DMS153 (cell line): ENCODE measurements at regions not wholly inside any gene's neighbourhood (a gene's known extent, or its start where the extent isn't known, plus 50 kb on each side); places are given as distances from the start of the nearest gene placed in this dataset.

Experiments
- DNase-seq: peaks from one replicate; lab custom pipeline; 2025; lab: John Stamatoyannopoulos, UW

GRCh38 chr14:26204366-26204727 lies 393.5 kb downstream of the NOVA1 start:
- no peak for DNase-seq

- no peak for DNase-seq
These were observed 397.1 kb downstream of the NOVA1 start for GRCh38 chr14:26200687-26201086.

DNA sequence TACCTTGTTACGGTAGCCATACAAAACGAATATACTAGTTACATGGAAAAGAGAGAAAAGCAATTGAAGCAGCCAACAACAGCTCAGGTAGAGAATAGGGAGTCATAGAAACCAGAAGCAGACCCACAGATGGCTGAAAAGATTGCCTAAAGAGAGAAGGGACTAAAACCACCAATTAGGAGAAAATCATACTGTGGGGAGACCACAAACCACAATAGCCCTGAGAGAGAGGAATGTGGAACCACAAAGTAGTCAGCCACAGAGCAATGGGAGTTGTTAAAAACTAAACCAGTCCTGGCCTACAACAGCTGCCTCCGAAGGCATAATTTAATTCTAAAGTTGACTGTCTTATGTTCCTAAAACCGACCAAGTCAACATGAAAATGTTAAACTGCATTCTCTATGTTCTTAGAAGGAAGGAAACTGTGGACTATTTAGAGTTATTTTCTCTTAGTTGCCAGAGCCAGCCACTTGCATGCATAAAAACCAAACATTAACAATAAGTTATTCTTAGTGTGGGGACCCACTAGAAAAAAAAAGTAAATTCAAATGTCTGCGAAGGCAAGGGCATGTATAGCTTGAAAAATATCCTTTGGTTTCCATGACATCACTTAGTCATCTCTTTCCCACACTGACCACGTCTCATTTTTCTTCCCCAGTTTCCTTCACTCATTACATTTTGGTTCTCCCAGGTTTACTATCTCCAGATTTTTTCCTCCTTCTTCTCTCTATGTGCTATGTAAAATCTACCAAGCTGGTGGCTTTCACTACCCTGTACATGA lies 398.1 kb downstream of the NOVA1 start:
- DNase-seq: no peak

DNA sequence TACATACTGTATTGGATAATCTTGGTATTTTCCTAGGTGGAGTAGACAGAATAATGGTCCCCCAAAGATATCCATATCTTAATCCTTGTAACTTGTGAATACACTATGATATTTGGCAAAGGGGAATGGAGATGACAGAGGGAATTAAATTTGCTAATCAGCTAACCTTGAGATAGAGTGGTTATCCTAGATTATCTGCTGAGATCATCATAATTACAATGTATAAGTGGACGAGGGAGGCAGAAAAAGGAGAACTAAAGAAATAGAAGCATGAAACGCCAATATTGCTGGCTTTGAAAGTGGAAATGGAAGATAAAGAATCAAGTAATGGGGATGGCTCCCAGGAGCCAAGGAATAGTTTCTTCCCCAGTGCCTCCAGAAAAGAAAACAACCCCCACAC lies 398.7 kb downstream of the NOVA1 start:
- no peak for DNase-seq

- DNase-seq: no peak
These were observed 403.0 kb downstream of the NOVA1 start for GRCh38 chr14:26194816-26195215.

DNA sequence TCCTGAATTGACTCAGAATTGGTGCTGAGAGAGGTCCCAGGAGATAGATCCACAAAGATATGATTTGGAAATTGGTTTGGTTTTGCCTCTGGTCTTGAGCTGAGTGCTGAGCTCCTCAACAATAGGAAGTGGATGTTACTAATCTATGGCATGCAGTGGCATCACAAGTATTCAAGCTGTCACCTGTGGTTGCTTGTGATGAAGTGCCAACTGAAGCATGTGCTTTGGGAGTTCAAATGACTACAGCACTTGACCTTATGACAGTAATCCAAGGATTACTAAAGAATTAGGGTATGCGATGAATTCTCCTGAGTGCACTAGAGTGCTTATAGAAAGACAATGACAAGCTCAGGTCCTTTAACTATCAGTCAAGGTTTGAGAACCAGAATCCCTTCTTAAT lies 406.2 kb downstream of the NOVA1 start:
- no peak for DNase-seq

- no peak for DNase-seq
These were observed 406.7 kb downstream of the NOVA1 start for GRCh38 chr14:26191123-26191522.

- no peak for DNase-seq
These were observed 407.2 kb downstream of the NOVA1 start for GRCh38 chr14:26190646-26191045.

DNA sequence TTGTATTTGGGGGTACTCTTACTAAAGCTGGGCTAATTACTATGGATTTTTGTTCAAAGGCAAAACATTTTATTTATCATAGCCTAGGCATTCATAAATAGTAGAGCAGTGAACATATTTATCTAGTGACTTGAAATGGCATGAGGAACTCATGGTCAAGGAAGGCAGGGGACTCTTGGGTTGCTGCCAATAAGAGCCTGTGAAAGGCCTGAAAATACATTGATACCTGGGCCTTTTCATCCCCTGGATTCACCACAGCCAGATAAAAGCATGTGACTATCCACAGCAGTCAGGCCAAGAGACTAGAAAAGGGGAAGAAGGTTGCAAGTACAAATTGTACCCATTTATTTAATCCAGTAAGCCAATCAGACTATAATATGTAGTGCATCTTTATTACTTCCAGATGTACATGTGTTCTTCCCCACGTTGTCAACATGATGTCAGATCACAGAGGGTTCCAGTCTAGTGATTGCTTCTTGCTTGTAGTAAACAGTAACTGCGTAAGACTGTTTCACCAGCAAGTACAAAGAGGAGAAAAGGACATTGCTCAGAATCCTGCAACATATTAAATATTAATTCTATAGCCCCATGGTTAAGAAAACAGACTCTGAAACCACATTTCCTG lies 409.7 kb downstream of the NOVA1 start:
- DNase-seq: no peak

GRCh38 chr14:26180221-26180620 lies 417.6 kb downstream of the NOVA1 start:
- DNase-seq: peak; percentile 65

GRCh38 chr14:26175658-26176057 lies 422.2 kb downstream of the NOVA1 start:
- DNase-seq: no peak

- DNase-seq: no peak
These were observed 423.4 kb downstream of the NOVA1 start for GRCh38 chr14:26174395-26174794.

DNA sequence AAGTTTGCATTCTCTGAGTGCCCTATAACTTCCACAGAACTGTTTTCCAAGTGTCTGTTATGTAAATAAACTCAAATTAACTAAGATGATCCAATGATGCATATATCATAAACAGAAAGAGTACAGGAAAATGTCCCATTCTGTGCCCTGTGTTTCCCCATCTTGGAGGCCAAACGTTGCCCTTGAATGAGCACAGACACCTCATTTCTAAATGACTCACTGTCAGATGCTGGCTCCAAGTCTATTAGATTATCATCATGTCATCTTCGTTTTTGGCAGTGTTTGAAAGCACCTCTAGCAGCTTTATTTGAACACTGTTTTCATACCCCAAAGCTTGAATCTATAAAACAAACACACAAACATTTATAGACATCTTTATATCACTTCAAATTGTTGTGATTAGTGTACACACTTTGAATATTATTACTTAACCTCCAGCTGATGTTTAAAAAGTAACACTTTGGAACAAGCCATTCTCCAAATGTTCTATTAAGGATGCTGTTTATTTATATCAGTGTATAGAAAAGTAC lies 424.2 kb downstream of the NOVA1 start:
- DNase-seq: no peak

DNA sequence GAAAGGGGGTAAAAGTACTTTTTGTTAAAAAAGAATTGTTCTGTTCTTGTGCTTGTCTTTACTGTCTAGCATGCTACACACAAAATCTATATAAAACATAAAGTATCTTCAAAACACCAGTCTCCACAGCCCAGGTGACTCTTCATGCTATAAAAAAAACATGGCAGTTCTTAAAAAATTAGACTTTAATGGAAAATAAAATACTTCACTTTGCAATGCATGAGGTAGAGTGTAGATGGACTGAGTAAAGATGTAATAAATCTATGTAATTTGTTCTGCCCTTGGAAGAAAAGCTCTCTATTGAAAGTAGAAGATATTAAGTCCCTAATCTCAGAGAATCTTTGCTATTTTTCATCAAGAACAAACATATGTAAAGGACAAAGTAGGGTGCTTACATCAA lies 425.4 kb downstream of the NOVA1 start:
- DNase-seq: no peak

GRCh38 chr14:26170885-26171284 lies 426.9 kb downstream of the NOVA1 start:
- DNase-seq: no peak

DNA sequence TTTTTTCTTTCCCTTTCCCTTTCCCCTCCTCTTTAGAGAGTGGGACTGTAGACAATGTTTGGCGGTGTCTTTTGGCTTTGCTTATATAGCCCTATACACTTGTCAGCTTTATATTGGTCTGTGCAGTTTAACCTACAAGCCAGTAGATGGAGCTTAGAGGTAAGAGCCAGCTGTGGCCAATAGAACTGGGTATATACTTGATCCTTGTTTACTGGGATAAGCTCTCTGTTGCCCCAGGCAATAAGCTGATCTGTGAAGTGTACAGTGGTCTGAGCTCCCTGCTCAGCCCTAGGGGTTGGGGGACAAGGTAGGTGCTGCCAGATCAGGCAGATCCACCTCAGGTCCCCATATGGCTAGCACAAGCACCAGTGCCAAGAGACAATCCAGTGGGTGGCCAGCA lies 434.1 kb downstream of the NOVA1 start:
- DNase-seq: peak; percentile 40

DNA sequence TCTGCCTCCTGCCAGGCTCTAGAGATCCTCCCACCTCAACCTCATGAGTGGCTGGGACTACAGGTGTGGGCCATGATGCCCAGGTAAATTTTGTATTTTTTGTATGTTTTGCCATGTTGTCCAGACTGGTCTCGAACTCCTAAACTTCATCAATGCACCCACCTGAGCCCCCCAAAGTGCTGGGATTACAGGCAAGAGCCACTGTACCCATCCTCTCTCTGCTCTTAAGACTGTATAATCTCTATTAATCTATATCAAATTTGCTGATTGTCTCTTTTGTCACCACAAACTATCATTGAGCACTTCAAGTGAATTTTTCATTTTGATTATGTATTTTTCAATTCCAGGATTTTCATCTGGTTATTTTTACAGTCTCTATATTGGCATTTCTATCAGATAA lies 440.3 kb downstream of the NOVA1 start:
- no peak for DNase-seq

DNA sequence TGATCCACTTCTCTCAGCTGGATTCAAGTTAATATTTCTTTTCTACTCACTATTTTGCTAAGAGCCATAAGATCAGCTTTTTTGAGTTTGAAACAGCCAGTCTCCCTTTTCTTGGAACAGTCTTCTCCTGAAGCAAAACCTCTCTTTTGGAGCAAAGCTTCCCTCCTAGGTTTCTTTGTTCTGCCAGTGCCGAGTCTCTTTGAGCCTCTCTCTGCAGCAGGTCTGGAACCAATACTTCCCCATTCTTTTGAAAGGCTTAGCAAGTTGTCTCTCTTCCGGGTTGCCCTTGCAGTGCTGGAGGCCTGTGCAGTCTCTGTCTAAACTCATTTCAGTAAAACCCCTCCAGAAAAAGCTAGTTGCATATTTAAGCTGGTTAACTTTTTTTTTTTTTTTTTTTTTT lies 454.8 kb downstream of the NOVA1 start:
- DNase-seq: no peak

DNA sequence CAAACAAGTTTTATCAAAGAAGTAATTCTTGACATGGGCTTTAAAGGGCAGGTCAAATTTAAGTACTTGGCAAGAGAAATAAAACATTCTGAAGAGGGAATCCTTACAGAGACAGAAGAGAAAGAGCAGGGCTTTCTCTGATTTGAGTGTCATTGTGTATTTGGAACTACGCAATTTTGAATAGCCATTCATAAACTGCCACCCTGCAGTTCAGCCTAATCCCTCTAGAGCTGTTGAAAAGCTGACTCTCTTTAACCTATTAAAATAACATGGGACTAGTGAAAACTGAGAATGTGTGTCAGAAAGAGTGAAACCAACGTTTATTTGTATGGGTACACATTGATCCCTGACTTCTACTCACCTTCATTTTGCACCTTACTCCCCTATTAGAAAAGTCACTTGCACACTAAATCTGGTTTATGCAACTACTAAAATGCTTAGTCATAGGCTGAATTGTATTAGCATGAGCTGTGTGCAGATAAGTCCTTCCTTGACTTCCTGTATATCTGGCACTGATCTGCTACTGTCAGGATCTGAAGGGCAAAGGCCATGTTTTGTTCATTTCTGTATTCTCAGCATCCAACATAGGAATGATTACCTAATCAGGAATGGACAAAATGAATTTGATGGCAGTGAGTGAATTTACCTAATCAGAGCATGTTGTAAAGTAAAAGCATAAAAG lies 458.9 kb downstream of the NOVA1 start:
- DNase-seq: peak; percentile 12

GRCh38 chr14:26137161-26137560 lies 460.7 kb downstream of the NOVA1 start:
- no peak for DNase-seq

DNA sequence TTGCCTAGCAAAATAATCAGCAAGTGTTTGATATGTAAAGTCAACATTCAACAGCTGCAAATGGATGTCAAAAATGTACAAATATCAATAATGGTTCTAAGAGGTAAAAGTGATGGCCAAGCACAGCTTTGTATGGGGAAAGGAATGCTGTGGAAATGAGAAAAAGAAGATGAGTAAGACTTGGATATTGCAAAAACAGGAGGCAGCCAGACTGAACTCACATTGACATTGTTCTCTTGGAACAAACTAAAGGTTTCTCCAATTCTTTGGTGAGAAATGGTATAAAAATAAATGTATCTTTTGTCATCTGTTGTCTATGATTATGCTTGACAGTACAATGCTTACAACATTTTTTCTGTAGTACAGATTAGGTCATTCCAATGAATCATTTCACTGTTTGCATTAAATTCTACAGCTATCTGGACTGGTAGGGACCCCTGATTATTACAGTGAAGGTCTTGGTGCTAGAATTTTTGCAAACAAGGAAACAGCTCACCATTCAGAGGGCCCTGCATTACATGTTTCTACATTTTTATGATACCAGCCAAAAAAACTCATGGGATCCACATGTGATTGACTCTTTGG lies 465.7 kb downstream of the NOVA1 start:
- no peak for DNase-seq

DNA sequence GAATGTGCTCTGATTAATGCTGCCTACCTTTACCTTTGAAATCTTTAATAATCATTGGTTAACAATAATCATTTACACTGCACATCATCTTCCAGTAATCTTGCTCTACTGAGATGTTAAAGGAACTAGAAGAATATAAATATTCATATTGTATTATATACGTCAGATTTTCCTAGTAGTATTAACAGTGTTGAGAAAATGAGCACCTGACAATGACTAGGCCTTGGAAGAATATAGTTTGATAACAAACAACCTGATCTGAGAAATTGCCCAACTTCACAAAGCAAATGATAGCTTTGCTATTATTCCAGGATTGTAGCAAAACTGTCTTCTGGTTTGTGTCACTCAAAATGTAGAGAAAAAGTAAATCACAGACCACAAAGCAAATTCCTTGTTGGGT lies 467.1 kb downstream of the NOVA1 start:
- DNase-seq: no peak
